SK-N-SH (cell line): ENCODE measurements at regions not wholly inside any gene's neighbourhood (a gene's known extent, or its start where the extent isn't known, plus 50 kb on each side); places are given as distances from the start of the nearest gene placed in this dataset.

ENCODE experiments used
- CTCF ChIA-PET: fragments of 300-600, 350-600 bp; formaldehyde crosslinking; extraction: SDS; loops from one replicate; lab custom pipeline; 2021; lab: Yijun Ruan, JAX
- POLR2A ChIA-PET: fragments of 350-600 bp; sonication (Branson Sonifier 250); formaldehyde crosslinking; extraction: SDS; loops from one replicate; lab custom pipeline; 2020; ENCODE audit warnings: antibody characterized with exemption, inconsistent platforms; lab: Yijun Ruan, JAX
- DNase-seq: peaks from one replicate; pipeline ENCODE4 v3.0.0; 2012
- H2AFZ ChIP-seq: fragments of 200-600 bp; sonication (generic); 2 replicates; pipeline ENCODE4 v1.8.1; 2016; ENCODE audit warnings: antibody characterized with exemption, mild to moderate bottlenecking, low read depth
- H3F3A ChIP-seq: fragments of 200-600 bp; sonication (generic); replicated peaks from 2 replicates; pipeline ENCODE3; 2016; ENCODE audit warnings: antibody characterized with exemption, mild to moderate bottlenecking; ENCODE audit not compliant: insufficient read depth
- H3K27ac ChIP-seq, 2 experiments: fragments of 200-500 bp in 1 of 2; fragments of 200-600 bp in 1 of 2; sonication (Bioruptor generic) in 1 of 2; sonication (generic), shearing (Covaris generic) in 1 of 2; 2 replicates each; pipeline versions ENCODE4 v1.5.1 to v1.6.1; 2014 to 2016; ENCODE audit warnings: low read depth in 2 of 2, inconsistent platforms in 1 of 2, low read length in 1 of 2, mild to moderate bottlenecking in 1 of 2, mixed read lengths in 1 of 2
- H3K27me3 ChIP-seq: fragments of 200-600 bp; sonication (generic), shearing (Covaris generic); 2 replicates; pipeline ENCODE4 v1.6.1; 2016; ENCODE audit warnings: mixed run types; ENCODE audit not compliant: insufficient read depth
- H3K36me3 ChIP-seq, 2 experiments: fragments of 200-500 bp in 1 of 2; fragments of 200-600 bp in 1 of 2; sonication (Bioruptor generic) in 1 of 2; sonication (generic) in 1 of 2; replicated peaks in 1 of 2; 2 replicates each; pipeline versions ENCODE3 to v1.5.1; 2014 to 2016; ENCODE audit warnings: low read length in 1 of 2, mild to moderate bottlenecking in 1 of 2; ENCODE audit not compliant: insufficient read depth in 2 of 2, control insufficient read depth in 1 of 2
- H3K4me1 ChIP-seq, 2 experiments: fragments of 200-500 bp in 1 of 2; fragments of 200-600 bp in 1 of 2; sonication (Bioruptor generic) in 1 of 2; sonication (generic), shearing (Covaris generic) in 1 of 2; 2 replicates each; pipeline versions ENCODE4 v1.5.1 to v1.6.1; 2014 to 2016; ENCODE audit warnings: low read depth in 1 of 2, low read length in 1 of 2, mixed run types in 1 of 2; ENCODE audit not compliant: insufficient read depth in 2 of 2, control insufficient read depth in 1 of 2
- H3K4me2 ChIP-seq: fragments of 200-600 bp; sonication (generic), shearing (Covaris generic); 2 replicates; pipeline ENCODE4 v1.6.1; 2017; ENCODE audit warnings: mixed run types
- H3K4me3 ChIP-seq, 2 experiments: fragments of 200-500 bp in 1 of 2; fragments of 200-600 bp in 1 of 2; sonication (Bioruptor generic) in 1 of 2; sonication (generic), shearing (Covaris generic) in 1 of 2; 2 replicates each; pipeline versions ENCODE4 v1.5.1 to v1.8.1; 2014 to 2016; ENCODE audit warnings: low read depth in 2 of 2, inconsistent platforms in 1 of 2, low read length in 1 of 2, mild to moderate bottlenecking in 1 of 2, mixed read lengths in 1 of 2, moderate library complexity in 1 of 2
- H3K79me2 ChIP-seq: fragments of 200-600 bp; sonication (generic); 2 replicates; pipeline ENCODE4 v1.8.1; 2017; ENCODE audit warnings: mild to moderate bottlenecking; ENCODE audit not compliant: insufficient read depth
- H3K9ac ChIP-seq: fragments of 200-600 bp; sonication (generic); 2 replicates; pipeline ENCODE4 v1.6.1; 2017; ENCODE audit warnings: mixed run types
- H3K9me2 ChIP-seq: fragments of 200-600 bp; sonication (generic); 2 replicates; pipeline ENCODE4 v1.6.1; 2017; ENCODE audit warnings: mixed run types
- H3K9me3 ChIP-seq: fragments of 200-600 bp; sonication (generic); 2 replicates; pipeline ENCODE4 v1.6.1; 2017; ENCODE audit warnings: mixed run types, mild to moderate bottlenecking, moderate library complexity
- H4K20me1 ChIP-seq: fragments of 200-600 bp; sonication (generic); 2 replicates; pipeline ENCODE4 v1.6.1; 2017; ENCODE audit warnings: mild to moderate bottlenecking, mixed run types; ENCODE audit not compliant: insufficient read depth
- ELF1 ChIP-seq: IDR thresholded peaks from 2 replicates; pipeline ENCODE4 v1.4.0; 2012
- EP300 ChIP-seq, 2 experiments: IDR thresholded peaks; 2 replicates each; pipeline versions ENCODE4 v1.4.0 to v1.6.1; 2012; ENCODE audit warnings: borderline replicate concordance in 1 of 2, low read depth in 1 of 2, low read length in 1 of 2
- EZH2phosphoT487 ChIP-seq: fragments of 200-600 bp; sonication (generic); IDR thresholded peaks from 2 replicates; pipeline ENCODE4 v1.6.1; 2017; ENCODE audit warnings: low read depth, mixed run types, mild to moderate bottlenecking, antibody characterized with exemption, moderate library complexity, borderline replicate concordance
- FOSL2 ChIP-seq: IDR thresholded peaks from 2 replicates; pipeline ENCODE4 v1.4.0; 2012; ENCODE audit warnings: low read depth, mild to moderate bottlenecking, moderate library complexity, borderline replicate concordance
- FOXJ3 ChIP-seq: sonication (generic); formaldehyde crosslinking; IDR thresholded peaks from 2 replicates; pipeline ENCODE4 v1.5.1; 2020; ENCODE audit warnings: mild to moderate bottlenecking, missing genetic modification reagents
- JUND ChIP-seq: IDR thresholded peaks from 2 replicates; pipeline ENCODE4 v1.4.0; 2012
- MEF2A ChIP-seq: IDR thresholded peaks from 2 replicates; pipeline ENCODE4 v1.4.0; 2012; ENCODE audit warnings: low read depth, borderline replicate concordance
- NRF1 ChIP-seq: IDR thresholded peaks from 2 replicates; pipeline ENCODE4 v1.6.1; 2012; ENCODE audit warnings: low read depth, mild to moderate bottlenecking, low read length
- PBX3 ChIP-seq: IDR thresholded peaks from 2 replicates; pipeline ENCODE4; 2012
- POLR2AphosphoS5 ChIP-seq: IDR thresholded peaks from 2 replicates; pipeline ENCODE4 v1.6.1; 2012; ENCODE audit warnings: low read depth, low read length
- RAD21 ChIP-seq: IDR thresholded peaks from 2 replicates; pipeline ENCODE4 v1.6.1; 2012; ENCODE audit warnings: mild to moderate bottlenecking, low read length
- SMC3 ChIP-seq: IDR thresholded peaks from 2 replicates; pipeline ENCODE4 v1.6.1; 2012; ENCODE audit warnings: low read depth, low read length, improper control_type of control experiment
- TAF1 ChIP-seq: IDR thresholded peaks from 2 replicates; pipeline ENCODE4 v1.6.1; 2012; ENCODE audit warnings: low read depth, mild to moderate bottlenecking, low read length, moderate library complexity, borderline replicate concordance
- TCF12 ChIP-seq: IDR thresholded peaks from 2 replicates; pipeline ENCODE4 v1.4.0; 2012
- USF1 ChIP-seq: IDR thresholded peaks from 2 replicates; pipeline ENCODE4 v1.4.0; 2012; ENCODE audit warnings: low read depth, borderline replicate concordance
- USF2 ChIP-seq: fragments of 150-350 bp; IDR thresholded peaks from 2 replicates; pipeline ENCODE4 v1.6.1; 2017; ENCODE audit warnings: antibody characterized with exemption, low read length, low read depth, borderline replicate concordance
- YY1 ChIP-seq: IDR thresholded peaks from 2 replicates; pipeline ENCODE4 v1.4.0; 2012; ENCODE audit warnings: low read depth, mild to moderate bottlenecking
- ZBTB33 ChIP-seq: IDR thresholded peaks from 2 replicates; pipeline ENCODE4 v1.4.0; 2012; ENCODE audit warnings: low read depth, borderline replicate concordance
- WGBS: methylation state at CpG from one replicate; pipeline ENCODE4 v1.1.6; 2017; ENCODE audit warnings: low lambda C conversion rate; 5-methylcytosine and 5-hydroxymethylcytosine counted together
- TF ChIP-seq, protein P1 (sequence below): fragments of 200-600 bp; sonication (generic); IDR thresholded peaks from 2 replicates; pipeline ENCODE4 v1.6.1; 2017; ENCODE audit warnings: antibody characterized with exemption, mild to moderate bottlenecking, moderate library complexity

DNA sequence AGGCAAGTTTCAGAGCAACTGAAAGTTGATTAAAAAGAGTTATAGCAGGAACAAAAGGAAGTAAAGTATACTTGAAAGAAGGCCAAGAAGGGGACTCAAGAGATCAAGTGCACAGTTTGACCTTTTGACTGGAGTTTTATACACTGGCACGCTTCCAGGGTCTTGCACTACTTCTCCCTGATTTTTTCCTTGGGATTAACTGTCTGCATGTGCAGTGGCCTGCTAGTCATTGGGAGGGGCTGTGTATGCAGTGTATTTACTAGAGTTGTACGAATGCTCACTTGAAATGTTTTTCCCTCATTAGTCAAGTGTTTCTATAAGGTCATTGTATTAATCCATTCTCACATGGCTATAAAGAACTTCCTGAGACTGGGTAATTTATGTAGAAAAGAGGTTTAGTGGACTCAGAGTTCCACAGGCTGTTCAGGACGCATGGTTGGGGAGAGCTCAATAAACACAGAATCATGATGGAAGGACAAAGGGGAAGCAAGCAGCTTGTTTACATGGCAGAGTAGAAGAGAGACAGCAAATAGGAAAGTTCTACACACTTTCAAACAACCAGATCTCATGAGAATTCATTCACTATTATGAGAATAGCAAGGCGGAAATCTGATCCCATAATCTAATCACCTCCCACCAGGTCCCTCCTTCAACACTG is 571.8 kb downstream of the ZPLD1 start:
- CTCF ChIA-PET: no interaction called here
- Histone ChIP-seq H4K20me1 (no peaks in the 10 kb centered on the region), H3K9me3 (no peaks in the 10 kb centered on the region), H3F3A (no peaks in the 10 kb centered on the region), H3K27ac (no peak overlapping the region), H3K9ac (no peak overlapping the region), H3K4me1 (no peaks in the 10 kb centered on the region), H3K79me2 (no peaks in the 10 kb centered on the region), H3K27me3 (no peaks in the 10 kb centered on the region), H3K4me3 (no peak overlapping the region), H3K36me3 (no peaks in the 10 kb centered on the region), H2AFZ (no peak overlapping the region), H3K4me2 (no peak overlapping the region), H3K9me2 (no peaks in the 10 kb centered on the region)
- no peak for TF ChIP-seq TAF1
- TF ChIP-seq RAD21: no peak
- no peak for TF ChIP-seq ZBTB33
- no peak for TF ChIP-seq NRF1
- no peak for TF ChIP-seq JUND
- no peak for TF ChIP-seq POLR2AphosphoS5
- TF ChIP-seq, protein P1, sequence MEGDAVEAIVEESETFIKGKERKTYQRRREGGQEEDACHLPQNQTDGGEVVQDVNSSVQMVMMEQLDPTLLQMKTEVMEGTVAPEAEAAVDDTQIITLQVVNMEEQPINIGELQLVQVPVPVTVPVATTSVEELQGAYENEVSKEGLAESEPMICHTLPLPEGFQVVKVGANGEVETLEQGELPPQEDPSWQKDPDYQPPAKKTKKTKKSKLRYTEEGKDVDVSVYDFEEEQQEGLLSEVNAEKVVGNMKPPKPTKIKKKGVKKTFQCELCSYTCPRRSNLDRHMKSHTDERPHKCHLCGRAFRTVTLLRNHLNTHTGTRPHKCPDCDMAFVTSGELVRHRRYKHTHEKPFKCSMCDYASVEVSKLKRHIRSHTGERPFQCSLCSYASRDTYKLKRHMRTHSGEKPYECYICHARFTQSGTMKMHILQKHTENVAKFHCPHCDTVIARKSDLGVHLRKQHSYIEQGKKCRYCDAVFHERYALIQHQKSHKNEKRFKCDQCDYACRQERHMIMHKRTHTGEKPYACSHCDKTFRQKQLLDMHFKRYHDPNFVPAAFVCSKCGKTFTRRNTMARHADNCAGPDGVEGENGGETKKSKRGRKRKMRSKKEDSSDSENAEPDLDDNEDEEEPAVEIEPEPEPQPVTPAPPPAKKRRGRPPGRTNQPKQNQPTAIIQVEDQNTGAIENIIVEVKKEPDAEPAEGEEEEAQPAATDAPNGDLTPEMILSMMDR: no peak
- no peak for TF ChIP-seq TCF12
- no peak for TF ChIP-seq MEF2A
- TF ChIP-seq ELF1: no peak
- no peak for TF ChIP-seq PBX3
- no peak for TF ChIP-seq FOXJ3 (CRISPR knock-in tag)
- no peak for TF ChIP-seq EZH2phosphoT487
- TF ChIP-seq FOSL2: no peak
- TF ChIP-seq YY1: no peak
- TF ChIP-seq EP300 (IDR thresholded peaks at IDR 0.05; ENCODE audit: borderline replicate concordance in 1 of 2, low read depth in 1 of 2, low read length in 1 of 2): no peak
- TF ChIP-seq SMC3: no peak
- no peak for TF ChIP-seq USF2
- no peak for TF ChIP-seq USF1
- POLR2A ChIA-PET: no interaction called here
- WGBS: 72% methylated on average over 4 of the region's 4 CpGs
- no peak for DNase-seq
